LNCAP (cell line): ENCODE measurements at regions not wholly inside any gene's neighbourhood (a gene's known extent, or its start where the extent isn't known, plus 50 kb on each side); places are given as distances from the start of the nearest gene placed in this dataset.

Experiments used
- TF ChIP-seq, protein P1 (sequence below): fragments of 450-650 bp; IDR thresholded peaks from 2 replicates; pipeline ENCODE4 v1.5.1; 2017; ENCODE audit warnings: mild to moderate bottlenecking

- TF ChIP-seq, protein P1, sequence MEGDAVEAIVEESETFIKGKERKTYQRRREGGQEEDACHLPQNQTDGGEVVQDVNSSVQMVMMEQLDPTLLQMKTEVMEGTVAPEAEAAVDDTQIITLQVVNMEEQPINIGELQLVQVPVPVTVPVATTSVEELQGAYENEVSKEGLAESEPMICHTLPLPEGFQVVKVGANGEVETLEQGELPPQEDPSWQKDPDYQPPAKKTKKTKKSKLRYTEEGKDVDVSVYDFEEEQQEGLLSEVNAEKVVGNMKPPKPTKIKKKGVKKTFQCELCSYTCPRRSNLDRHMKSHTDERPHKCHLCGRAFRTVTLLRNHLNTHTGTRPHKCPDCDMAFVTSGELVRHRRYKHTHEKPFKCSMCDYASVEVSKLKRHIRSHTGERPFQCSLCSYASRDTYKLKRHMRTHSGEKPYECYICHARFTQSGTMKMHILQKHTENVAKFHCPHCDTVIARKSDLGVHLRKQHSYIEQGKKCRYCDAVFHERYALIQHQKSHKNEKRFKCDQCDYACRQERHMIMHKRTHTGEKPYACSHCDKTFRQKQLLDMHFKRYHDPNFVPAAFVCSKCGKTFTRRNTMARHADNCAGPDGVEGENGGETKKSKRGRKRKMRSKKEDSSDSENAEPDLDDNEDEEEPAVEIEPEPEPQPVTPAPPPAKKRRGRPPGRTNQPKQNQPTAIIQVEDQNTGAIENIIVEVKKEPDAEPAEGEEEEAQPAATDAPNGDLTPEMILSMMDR, result no peak
These were observed 117.6 kb upstream of the PHACTR1 start for GRCh38 chr6:12598919-12599318.

DNA sequence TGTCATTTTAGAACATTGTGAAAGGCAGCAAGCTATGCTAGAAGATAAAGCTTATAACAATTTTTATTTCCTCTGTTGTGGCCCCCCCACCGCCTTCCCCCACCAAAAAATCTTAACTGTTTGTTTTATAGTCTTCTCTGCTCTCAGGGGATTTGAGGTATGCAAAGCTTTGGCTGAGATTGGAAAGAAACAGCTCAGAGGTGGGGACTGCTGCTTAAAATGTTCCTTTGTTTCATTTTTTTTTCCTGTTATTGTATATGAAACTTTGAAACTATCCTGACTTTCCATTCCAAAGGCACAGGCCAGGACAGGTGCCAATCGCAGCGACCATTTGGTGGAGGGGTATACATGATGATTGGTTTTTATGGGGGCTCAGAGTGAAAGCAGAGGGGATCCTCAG lies 114.7 kb upstream of the PHACTR1 start:
- TF ChIP-seq, protein P1, result no peak

DNA sequence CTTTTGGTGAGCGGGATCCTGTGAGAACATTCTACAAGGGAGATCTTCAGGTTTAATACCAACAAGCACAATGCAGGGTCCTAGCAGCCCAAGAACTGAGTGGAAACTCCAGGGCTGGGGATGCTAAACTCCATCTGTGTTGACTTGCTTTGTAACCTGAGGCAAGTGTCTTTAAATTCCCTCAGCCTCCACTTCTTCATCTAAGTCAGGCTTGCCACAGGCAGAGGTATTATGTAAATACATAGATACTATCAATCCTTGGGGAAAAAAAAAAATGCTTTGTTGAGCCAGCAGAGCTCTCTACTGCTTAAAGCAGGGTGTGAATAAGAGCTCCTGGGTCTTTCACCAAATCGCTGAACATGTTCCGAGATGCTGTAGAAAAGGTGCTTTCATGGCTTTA lies 114.2 kb upstream of the PHACTR1 start:
- TF ChIP-seq, protein P1, result no peak

- TF ChIP-seq, protein P1, result peak; percentile 49
These were observed 113.5 kb upstream of the PHACTR1 start for GRCh38 chr6:12602951-12603672.

GRCh38 chr6:12603673-12604049 lies 112.9 kb upstream of the PHACTR1 start:
- TF ChIP-seq, protein P1, result no peak

DNA sequence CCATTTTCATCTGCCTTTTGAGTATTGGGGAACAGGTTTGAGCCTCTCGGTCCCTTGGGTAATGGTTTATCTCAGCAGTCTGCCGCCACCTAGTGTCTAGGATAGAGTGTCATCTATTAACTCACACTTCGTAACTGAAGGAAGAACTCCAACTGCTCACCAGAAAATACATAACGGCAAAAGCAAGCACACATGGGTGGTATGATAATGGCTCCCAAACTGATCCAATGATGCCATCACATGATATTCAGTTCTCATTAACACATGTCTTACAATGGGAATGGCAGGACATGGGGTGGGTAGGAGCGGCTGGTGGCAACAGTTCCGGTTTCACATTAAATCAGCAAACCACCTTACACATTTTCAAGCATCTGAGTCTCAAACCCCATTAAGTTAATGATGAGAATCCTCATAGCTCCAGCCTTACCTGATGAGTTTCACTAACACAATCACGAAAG lies 110.7 kb upstream of the PHACTR1 start:
- TF ChIP-seq, protein P1, result peak; percentile 66

GRCh38 chr6:12606616-12607015 lies 110.0 kb upstream of the PHACTR1 start:
- TF ChIP-seq, protein P1, result no peak
